ENCODE measurements at regions not wholly inside any gene's neighbourhood (a gene's known extent, or its start where the extent isn't known, plus 50 kb on each side); places are given as distances from the start of the nearest gene placed in this dataset.

GRCh38 chr21:43341378-43342161, 85.4 kb downstream of the SIK1 start:
- intact Hi-C loops (cut with micrococcal nuclease; ENCODE audit: unreplicated experiment), result no loop called here
- DNase-seq (ENCODE audit: low spot score), result no peak
- ChIA-PET CTCF (ENCODE audit: unreplicated experiment) (no interaction called here), POLR2A (no interaction called here)
- TF ChIP-seq, protein P1, sequence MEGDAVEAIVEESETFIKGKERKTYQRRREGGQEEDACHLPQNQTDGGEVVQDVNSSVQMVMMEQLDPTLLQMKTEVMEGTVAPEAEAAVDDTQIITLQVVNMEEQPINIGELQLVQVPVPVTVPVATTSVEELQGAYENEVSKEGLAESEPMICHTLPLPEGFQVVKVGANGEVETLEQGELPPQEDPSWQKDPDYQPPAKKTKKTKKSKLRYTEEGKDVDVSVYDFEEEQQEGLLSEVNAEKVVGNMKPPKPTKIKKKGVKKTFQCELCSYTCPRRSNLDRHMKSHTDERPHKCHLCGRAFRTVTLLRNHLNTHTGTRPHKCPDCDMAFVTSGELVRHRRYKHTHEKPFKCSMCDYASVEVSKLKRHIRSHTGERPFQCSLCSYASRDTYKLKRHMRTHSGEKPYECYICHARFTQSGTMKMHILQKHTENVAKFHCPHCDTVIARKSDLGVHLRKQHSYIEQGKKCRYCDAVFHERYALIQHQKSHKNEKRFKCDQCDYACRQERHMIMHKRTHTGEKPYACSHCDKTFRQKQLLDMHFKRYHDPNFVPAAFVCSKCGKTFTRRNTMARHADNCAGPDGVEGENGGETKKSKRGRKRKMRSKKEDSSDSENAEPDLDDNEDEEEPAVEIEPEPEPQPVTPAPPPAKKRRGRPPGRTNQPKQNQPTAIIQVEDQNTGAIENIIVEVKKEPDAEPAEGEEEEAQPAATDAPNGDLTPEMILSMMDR (conservative IDR thresholded peaks at IDR 0.05; ENCODE audit: low read length), result no peak
- no peak for TF ChIP-seq EZH2phosphoT487 (IDR thresholded peaks at IDR 0.05; ENCODE audit: borderline replicate concordance, low read depth, low read length)
- H3K9me3 ChIP-seq (ENCODE audit: low read length), result no peaks in the 10 kb centered on the region
- peaks cover 26% of the 10 kb centered on the region for H3K4me1 ChIP-seq (ENCODE audit: insufficient read depth, low read length, poor library complexity, severe bottlenecking)
- H3K27ac ChIP-seq (ENCODE audit: low read depth, low read length, poor library complexity, severe bottlenecking), result no peak overlapping the region
- H3K79me2 ChIP-seq (ENCODE audit: insufficient read depth, low read depth, low read length), result no peaks in the 10 kb centered on the region
- H3K4me2 ChIP-seq (ENCODE audit: low read length), result no peak overlapping the region
- H2AFZ ChIP-seq (ENCODE audit: low read length), result no peak overlapping the region
- H3K4me3 ChIP-seq (ENCODE audit: low read depth, low read length, poor library complexity, severe bottlenecking), result no peak overlapping the region
- no TSS peak for BruUV-seq (replicated peaks)
- no peaks in the 10 kb centered on the region for H4K20me1 ChIP-seq (ENCODE audit: insufficient read depth, low read length)
- H3K9me2 ChIP-seq (ENCODE audit: insufficient read depth, low read length), result no peaks in the 10 kb centered on the region
- no peaks in the 10 kb centered on the region for H3K36me3 ChIP-seq (ENCODE audit: insufficient read depth, low read length)

DNA sequence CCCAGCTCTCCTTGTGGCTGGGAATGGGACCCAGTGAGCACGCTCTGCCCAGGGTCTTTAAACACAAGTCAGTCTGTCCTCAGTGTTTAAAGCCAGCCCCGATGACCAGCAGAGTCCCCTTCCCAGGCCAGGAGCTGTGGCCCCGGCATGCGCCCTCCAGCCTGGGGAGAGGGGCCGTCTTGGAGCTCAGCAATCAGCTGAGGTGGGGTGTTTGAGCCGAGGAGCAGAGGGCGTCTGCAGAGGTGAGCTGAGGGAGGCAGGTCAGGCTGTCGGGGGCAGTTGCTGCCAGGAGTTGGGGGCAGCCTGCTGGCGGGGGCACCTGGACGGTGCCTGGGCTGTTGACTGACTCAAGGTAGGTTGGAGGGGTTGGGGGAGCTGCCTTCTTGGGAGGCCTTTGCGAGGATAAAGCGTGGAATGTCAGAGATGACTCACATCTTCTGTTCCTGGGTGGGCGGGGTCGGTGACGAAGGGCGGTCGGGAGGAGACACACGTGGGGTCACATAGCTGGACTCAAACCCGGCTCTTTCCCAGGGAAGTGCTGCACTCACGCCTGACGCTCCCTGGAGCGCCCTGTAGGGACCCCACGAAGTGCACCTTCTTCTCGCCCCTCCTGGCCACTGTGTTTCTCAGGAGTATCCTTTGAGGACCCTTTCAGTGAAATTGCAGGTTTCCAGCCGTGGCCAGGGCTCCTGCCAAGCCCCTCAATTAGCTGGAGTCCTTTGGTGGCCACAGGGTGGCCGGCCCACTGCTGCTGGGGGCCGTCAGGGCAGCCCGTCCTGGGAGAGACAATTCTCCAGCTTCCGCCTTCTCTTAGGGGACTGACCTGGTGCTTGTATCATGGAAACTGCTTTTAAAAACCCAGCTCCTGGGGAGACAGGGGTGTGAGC, 86.2 kb downstream of the SIK1 start:
- H3K79me2 ChIP-seq (ENCODE audit: insufficient read depth, low read depth, low read length), result no peaks in the 10 kb centered on the region

More for the DNA sequence above, 86.2 kb downstream of the SIK1 start:
- ChIA-PET POLR2A (no interaction called here), CTCF (ENCODE audit: unreplicated experiment) (no interaction called here)
- no peak overlapping the region for H3K27ac ChIP-seq (ENCODE audit: low read depth, low read length, poor library complexity, severe bottlenecking)
- H3K4me1 ChIP-seq (ENCODE audit: insufficient read depth, low read length, poor library complexity, severe bottlenecking), result peaks cover 26% of the 10 kb centered on the region
- no peaks in the 10 kb centered on the region for H3K9me2 ChIP-seq (ENCODE audit: insufficient read depth, low read length)
- no peaks in the 10 kb centered on the region for H4K20me1 ChIP-seq (ENCODE audit: insufficient read depth, low read length)
- intact Hi-C loops (cut with micrococcal nuclease; ENCODE audit: unreplicated experiment), result no loop called here
- H3K36me3 ChIP-seq (ENCODE audit: insufficient read depth, low read length), result no peaks in the 10 kb centered on the region
- BruUV-seq (replicated peaks), result no TSS peak
- TF ChIP-seq EZH2phosphoT487 (IDR thresholded peaks at IDR 0.05; ENCODE audit: borderline replicate concordance, low read depth, low read length), result no peak
- TF ChIP-seq, protein P1 (conservative IDR thresholded peaks at IDR 0.05; ENCODE audit: low read length), result no peak
- H3K9me3 ChIP-seq (ENCODE audit: low read length), result no peaks in the 10 kb centered on the region
- no peak for DNase-seq (ENCODE audit: low spot score)
- H2AFZ ChIP-seq (ENCODE audit: low read length), result no peak overlapping the region
- no peak overlapping the region for H3K4me3 ChIP-seq (ENCODE audit: low read depth, low read length, poor library complexity, severe bottlenecking)
- H3K4me2 ChIP-seq (ENCODE audit: low read length), result no peak overlapping the region
